ENCODE measurements at regions not wholly inside any gene's neighbourhood (a gene's known extent, or its start where the extent isn't known, plus 50 kb on each side); places are given as distances from the start of the nearest gene placed in this dataset.

DNA sequence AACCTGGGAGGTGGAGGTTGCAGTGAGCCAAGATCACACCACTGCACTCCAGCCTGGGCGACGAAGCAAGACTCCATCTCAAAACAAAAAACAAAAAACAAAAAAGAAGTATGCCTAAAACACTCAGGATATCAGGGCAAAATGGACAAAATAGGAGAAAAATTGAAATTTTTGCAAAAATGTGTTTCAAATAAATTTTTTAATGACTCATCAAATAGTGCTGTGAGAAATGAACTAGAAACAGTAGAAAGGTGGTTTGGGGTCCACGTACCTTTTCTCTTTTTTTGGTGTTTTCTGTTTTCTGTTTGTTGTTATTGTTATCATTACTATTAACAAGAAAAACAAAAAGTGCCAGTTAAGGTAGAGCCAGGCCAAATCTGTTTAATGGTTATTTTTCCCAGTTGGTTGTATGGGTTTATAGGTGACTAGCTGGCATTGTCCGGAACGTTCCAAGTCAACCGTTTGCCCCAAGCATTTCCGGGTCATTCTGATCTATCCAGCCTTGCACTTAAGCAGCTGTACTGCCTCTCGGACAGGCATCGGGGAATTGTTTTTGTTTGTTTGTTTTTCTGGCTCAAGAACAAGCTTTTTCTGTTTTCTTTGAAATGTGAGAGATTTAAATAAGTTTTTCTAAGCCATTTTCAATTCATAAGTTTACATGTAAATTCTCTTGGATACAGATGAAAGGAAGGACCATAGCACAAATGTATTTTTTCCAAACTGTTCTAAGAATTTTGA is 157.0 kb upstream of the NEBL start (continued):
- TF ChIP-seq, protein P1, sequence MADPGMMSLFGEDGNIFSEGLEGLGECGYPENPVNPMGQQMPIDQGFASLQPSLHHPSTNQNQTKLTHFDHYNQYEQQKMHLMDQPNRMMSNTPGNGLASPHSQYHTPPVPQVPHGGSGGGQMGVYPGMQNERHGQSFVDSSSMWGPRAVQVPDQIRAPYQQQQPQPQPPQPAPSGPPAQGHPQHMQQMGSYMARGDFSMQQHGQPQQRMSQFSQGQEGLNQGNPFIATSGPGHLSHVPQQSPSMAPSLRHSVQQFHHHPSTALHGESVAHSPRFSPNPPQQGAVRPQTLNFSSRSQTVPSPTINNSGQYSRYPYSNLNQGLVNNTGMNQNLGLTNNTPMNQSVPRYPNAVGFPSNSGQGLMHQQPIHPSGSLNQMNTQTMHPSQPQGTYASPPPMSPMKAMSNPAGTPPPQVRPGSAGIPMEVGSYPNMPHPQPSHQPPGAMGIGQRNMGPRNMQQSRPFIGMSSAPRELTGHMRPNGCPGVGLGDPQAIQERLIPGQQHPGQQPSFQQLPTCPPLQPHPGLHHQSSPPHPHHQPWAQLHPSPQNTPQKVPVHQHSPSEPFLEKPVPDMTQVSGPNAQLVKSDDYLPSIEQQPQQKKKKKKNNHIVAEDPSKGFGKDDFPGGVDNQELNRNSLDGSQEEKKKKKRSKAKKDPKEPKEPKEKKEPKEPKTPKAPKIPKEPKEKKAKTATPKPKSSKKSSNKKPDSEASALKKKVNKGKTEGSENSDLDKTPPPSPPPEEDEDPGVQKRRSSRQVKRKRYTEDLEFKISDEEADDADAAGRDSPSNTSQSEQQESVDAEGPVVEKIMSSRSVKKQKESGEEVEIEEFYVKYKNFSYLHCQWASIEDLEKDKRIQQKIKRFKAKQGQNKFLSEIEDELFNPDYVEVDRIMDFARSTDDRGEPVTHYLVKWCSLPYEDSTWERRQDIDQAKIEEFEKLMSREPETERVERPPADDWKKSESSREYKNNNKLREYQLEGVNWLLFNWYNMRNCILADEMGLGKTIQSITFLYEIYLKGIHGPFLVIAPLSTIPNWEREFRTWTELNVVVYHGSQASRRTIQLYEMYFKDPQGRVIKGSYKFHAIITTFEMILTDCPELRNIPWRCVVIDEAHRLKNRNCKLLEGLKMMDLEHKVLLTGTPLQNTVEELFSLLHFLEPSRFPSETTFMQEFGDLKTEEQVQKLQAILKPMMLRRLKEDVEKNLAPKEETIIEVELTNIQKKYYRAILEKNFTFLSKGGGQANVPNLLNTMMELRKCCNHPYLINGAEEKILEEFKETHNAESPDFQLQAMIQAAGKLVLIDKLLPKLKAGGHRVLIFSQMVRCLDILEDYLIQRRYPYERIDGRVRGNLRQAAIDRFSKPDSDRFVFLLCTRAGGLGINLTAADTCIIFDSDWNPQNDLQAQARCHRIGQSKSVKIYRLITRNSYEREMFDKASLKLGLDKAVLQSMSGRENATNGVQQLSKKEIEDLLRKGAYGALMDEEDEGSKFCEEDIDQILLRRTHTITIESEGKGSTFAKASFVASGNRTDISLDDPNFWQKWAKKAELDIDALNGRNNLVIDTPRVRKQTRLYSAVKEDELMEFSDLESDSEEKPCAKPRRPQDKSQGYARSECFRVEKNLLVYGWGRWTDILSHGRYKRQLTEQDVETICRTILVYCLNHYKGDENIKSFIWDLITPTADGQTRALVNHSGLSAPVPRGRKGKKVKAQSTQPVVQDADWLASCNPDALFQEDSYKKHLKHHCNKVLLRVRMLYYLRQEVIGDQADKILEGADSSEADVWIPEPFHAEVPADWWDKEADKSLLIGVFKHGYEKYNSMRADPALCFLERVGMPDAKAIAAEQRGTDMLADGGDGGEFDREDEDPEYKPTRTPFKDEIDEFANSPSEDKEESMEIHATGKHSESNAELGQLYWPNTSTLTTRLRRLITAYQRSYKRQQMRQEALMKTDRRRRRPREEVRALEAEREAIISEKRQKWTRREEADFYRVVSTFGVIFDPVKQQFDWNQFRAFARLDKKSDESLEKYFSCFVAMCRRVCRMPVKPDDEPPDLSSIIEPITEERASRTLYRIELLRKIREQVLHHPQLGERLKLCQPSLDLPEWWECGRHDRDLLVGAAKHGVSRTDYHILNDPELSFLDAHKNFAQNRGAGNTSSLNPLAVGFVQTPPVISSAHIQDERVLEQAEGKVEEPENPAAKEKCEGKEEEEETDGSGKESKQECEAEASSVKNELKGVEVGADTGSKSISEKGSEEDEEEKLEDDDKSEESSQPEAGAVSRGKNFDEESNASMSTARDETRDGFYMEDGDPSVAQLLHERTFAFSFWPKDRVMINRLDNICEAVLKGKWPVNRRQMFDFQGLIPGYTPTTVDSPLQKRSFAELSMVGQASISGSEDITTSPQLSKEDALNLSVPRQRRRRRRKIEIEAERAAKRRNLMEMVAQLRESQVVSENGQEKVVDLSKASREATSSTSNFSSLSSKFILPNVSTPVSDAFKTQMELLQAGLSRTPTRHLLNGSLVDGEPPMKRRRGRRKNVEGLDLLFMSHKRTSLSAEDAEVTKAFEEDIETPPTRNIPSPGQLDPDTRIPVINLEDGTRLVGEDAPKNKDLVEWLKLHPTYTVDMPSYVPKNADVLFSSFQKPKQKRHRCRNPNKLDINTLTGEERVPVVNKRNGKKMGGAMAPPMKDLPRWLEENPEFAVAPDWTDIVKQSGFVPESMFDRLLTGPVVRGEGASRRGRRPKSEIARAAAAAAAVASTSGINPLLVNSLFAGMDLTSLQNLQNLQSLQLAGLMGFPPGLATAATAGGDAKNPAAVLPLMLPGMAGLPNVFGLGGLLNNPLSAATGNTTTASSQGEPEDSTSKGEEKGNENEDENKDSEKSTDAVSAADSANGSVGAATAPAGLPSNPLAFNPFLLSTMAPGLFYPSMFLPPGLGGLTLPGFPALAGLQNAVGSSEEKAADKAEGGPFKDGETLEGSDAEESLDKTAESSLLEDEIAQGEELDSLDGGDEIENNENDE (IDR thresholded peaks at IDR 0.05; ENCODE audit: insufficient replicate concordance, low read length), result no peak
- no peak for TF ChIP-seq CREB1 (IDR thresholded peaks at IDR 0.05)
